ENCODE measurements at regions not wholly inside any gene's neighbourhood (a gene's known extent, or its start where the extent isn't known, plus 50 kb on each side); places are given as distances from the start of the nearest gene placed in this dataset.

DNA sequence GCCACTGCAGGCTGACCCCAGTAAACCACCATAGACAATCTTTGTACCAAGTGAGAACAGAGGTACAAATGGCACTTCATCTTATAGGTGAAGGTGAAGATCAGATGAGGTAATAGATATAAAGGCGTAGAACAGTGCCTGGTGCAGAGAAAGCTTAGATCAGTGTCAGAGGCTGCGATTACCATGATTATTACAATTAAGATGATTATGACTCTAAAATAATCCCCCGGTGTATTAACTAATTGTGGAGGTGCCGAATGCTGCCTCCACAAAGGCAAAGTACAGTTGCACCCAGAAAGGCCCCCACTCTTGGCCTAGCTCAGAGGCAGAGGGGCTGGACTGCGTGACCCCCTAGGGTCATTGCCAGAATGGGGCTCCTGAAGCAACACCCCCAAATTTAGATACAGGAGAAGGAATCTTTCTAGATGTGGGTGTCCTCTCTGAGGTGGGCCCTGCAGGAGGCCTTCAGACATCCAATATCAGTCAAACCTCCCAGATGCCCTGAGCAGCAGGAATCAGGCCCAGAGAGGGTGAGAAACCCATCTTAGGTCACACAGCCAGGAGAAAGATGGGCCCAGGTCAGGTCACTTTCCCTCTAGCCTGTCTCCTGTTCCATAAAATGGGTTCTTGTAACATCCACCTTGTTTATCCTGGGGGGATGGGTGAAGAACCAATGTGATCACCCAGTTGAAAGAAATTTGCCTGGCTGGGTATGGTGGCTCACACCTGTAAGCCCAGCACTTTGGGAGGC lies 139.8 kb downstream of the PHETA1 start:
- peaks cover 0 to 32% of the 10 kb centered on the region in 2 donors for H3K27me3 ChIP-seq
- TF ChIP-seq, protein P1, sequence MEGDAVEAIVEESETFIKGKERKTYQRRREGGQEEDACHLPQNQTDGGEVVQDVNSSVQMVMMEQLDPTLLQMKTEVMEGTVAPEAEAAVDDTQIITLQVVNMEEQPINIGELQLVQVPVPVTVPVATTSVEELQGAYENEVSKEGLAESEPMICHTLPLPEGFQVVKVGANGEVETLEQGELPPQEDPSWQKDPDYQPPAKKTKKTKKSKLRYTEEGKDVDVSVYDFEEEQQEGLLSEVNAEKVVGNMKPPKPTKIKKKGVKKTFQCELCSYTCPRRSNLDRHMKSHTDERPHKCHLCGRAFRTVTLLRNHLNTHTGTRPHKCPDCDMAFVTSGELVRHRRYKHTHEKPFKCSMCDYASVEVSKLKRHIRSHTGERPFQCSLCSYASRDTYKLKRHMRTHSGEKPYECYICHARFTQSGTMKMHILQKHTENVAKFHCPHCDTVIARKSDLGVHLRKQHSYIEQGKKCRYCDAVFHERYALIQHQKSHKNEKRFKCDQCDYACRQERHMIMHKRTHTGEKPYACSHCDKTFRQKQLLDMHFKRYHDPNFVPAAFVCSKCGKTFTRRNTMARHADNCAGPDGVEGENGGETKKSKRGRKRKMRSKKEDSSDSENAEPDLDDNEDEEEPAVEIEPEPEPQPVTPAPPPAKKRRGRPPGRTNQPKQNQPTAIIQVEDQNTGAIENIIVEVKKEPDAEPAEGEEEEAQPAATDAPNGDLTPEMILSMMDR (IDR thresholded peaks at IDR 0.05), result no peak

DNA sequence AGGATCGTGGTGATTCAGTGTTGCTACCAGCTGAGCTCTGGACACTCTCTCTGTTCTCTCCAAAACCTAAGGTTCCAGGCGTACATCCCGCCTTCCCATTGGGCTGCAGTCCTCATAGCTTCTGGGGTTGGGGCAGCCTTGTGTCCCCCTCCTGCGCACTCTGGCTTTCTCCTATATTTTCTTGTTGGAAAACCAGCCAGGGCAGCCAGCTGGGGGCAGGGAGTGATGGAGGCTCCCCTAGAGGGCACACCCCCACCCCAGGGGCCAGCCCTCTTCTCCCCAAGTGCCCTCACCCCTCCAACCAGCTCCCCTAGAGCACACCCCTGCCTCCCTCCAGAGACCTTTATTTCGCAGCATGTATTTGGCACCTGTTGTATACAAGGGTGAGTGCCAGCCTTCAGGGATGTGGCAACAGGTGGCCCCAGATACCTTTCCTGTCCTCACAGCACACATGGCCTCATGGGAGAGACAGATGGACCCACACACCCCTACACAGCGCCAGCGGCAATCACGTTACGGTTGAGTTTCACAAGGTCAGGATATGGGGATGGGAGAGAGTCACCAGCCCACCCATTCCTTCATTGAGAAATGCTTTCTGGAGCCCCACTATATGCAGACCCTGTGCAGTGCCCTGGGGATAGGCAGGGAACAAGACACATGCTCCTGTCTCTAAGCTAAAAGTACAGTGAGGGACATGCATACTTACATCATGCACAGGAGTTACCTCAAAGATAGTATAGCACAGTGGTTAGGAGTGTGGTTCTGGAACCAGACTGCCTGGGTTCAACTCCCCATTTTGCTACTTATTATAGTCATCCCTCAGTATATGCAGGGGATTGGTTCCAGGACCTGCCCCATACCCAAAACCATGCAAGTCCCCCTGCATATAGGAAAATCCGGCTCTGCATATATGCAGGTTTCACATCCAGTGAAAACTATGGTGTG lies 141.1 kb downstream of the PHETA1 start:
- H3K4me1 ChIP-seq, result no peaks in the 10 kb centered on the region
- H3K36me3 ChIP-seq, result no peaks in the 10 kb centered on the region
- no peaks in the 10 kb centered on the region for H3K9me3 ChIP-seq
- H3K27me3 ChIP-seq, result peaks cover 0 to 32% of the 10 kb centered on the region in 2 donors
- TF ChIP-seq, protein P1 (IDR thresholded peaks at IDR 0.05), result no peak
- intact Hi-C loops (cut with DNase I; ENCODE audit: low total_unique reads), result no loop called here
- no peak overlapping the region for H3K27ac ChIP-seq
- H3K4me3 ChIP-seq, result no peak overlapping the region
- DNase-seq, result no peak

More for the DNA sequence above, 139.8 kb downstream of the PHETA1 start:
- no peak overlapping the region for H3K27ac ChIP-seq
- DNase-seq, result no peak
- no peaks in the 10 kb centered on the region for H3K36me3 ChIP-seq
- peaks cover 0 to 3% (median 0%) of the 10 kb centered on the region in 3 donors for H3K9me3 ChIP-seq
- no peaks in the 10 kb centered on the region for H3K4me1 ChIP-seq
- no peak overlapping the region for H3K4me3 ChIP-seq
- intact Hi-C loops (cut with DNase I; ENCODE audit: low total_unique reads), result no loop called here

DNA sequence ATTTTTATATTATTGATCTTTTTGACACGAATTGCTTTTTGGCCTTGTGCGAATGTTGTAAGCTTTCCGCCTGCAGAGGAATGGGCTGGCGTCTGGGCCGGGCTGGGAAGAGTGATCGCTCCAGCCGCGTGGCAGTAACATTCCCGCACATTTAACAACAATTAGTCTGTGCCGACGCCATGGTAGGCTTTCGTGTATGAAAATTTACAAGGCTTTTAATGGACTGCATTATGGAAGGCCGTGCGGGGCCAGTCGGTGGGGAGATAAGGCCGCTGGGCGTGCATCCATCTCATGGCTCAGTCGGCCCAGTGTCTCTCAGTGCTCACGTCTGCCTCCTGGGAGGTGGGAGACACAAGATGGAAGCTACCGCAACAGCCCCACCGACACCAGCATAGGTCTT lies 142.2 kb downstream of the PHETA1 start:
- intact Hi-C loops (cut with DNase I; ENCODE audit: low total_unique reads), result no loop called here
- TF ChIP-seq, protein P1 (IDR thresholded peaks at IDR 0.05), result no peak

DNA sequence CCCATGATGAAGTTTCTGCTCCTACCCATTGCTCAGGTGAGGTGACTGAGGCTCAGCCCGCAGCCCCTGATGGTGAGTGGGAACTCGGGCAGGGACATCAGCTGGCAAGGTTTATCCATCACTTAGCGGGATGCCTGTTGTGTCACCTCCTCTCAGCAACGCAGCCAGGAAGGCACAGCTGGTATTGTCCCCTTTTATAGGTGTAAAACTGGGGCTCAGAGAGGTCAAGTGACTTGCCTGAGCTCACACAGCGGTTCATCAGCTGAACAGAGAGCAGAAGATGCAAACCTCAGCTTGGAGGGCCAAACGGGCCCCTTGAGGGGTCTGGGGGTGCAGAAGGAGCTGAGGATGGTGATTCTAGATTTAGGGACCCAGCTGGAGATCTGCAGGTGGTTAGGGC lies 143.6 kb downstream of the PHETA1 start:
- intact Hi-C loops (cut with DNase I; ENCODE audit: low total_unique reads), result no loop called here
- DNase-seq, result no peak

More for the DNA sequence above, 142.2 kb downstream of the PHETA1 start:
- Histone ChIP-seq H3K4me3 (no peak overlapping the region), H3K9me3 (no peaks in the 10 kb centered on the region), H3K27me3 (peaks cover 0 to 32% of the 10 kb centered on the region in 2 donors), H3K27ac (no peak overlapping the region), H3K4me1 (no peaks in the 10 kb centered on the region), H3K36me3 (no peaks in the 10 kb centered on the region)
- DNase-seq, result no peak

More for the DNA sequence above, 143.6 kb downstream of the PHETA1 start:
- Histone ChIP-seq H3K27ac (no peak overlapping the region), H3K4me3 (no peak overlapping the region), H3K36me3 (no peaks in the 10 kb centered on the region), H3K9me3 (no peaks in the 10 kb centered on the region), H3K4me1 (no peaks in the 10 kb centered on the region), H3K27me3 (peaks cover 0 to 27% of the 10 kb centered on the region in 2 donors)
- TF ChIP-seq, protein P1 (IDR thresholded peaks at IDR 0.05), result no peak
